GM13977 (cell line): ENCODE measurements at regions not wholly inside any gene's neighbourhood (a gene's known extent, or its start where the extent isn't known, plus 50 kb on each side); places are given as distances from the start of the nearest gene placed in this dataset.
"Not testable (repeated sequence)": the region's sequence is repeated elsewhere in the genome, so short reads cannot be mapped to it uniquely, and the experiment has no call there.

Experiments
- DNase-seq: peaks from one replicate; pipeline ENCODE4 v3.0.0; 2012; ENCODE audit warnings: low spot score
- CTCF ChIP-seq: IDR thresholded peaks from 2 replicates; pipeline ENCODE4 v1.5.1; 2012; ENCODE audit warnings: mild to moderate bottlenecking, control low read depth; ENCODE audit not compliant: insufficient read depth; ENCODE audit errors: extremely low read depth, missing control alignments
- in situ Hi-C: fragments of 300-500 bp; cut with MboI; formaldehyde crosslinking; loops from one replicate; pipeline ENCODE4 v1.12.0; 2022; ENCODE audit warnings: low sequenced_read_pairs, low pct_unique_long_range_greater_than_20kb, mixed read lengths, inconsistent platforms; ENCODE audit not compliant: unreplicated experiment

DNA sequence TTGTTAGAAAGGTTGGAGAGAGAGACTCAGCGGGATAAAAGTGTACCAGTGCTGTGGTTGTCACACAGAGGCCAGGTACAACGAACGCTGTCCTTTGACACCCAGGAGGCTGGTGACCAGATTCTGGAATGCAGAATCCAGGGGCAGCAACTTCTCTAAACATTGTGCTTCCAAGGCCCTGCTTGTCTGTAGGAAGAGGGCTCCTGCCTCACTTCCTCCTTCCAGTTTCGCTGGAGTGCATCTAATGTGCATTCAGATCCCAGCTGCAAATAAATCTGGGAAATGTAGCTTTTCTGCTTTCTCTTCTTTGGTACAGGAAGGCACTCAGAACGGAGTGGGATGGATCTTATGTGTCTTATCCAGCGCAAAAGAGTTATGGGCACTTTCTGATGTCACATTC lies 171.8 kb upstream of the ATP5MC3 start:
- DNase-seq: no peak
- no peak for TF ChIP-seq CTCF
- in situ Hi-C loops: loop anchor here (25.0 kb wide), 1 partner anchor 759 kb away; the partner anchor contains the start of genes HOXD10, HOXD11 and HOXD9

DNA sequence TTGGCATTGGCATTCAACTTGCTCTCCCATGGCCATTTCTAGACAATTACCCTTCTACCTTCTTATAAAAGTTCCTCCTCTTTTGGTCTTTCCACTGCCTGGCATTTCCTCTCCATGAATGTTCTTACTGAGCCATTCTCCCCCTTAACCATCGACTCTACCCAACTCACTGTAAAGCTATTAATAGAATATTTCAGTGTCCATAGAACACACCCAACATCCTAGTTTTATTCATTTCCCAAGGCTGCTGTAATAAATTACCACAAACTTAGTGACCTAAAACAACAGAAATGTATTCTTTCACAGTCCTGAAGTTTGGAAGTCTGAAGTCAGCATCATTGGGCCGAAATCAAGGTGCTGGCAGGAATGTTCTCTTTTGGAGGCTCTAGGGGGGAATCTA lies 170.0 kb upstream of the ATP5MC3 start:
- TF ChIP-seq CTCF: no peak
- no peak for DNase-seq
- in situ Hi-C loops: loop anchor here (25.0 kb wide), 1 partner anchor 761 kb away; the partner anchor contains the start of genes HOXD10, HOXD11 and HOXD9

- in situ Hi-C loops: loop anchor here (25.0 kb wide), 1 partner anchor 762 kb away; the partner anchor contains the start of genes HOXD10, HOXD11 and HOXD9
Observed at GRCh38 chr2:175350105-175350504, 168.6 kb upstream of the ATP5MC3 start.

GRCh38 chr2:175342085-175342484 lies 160.6 kb upstream of the ATP5MC3 start:
- in situ Hi-C loops: no loop called here
- DNase-seq: no peak
- no peak for TF ChIP-seq CTCF

More at GRCh38 chr2:175350105-175350504, 168.6 kb upstream of the ATP5MC3 start:
- DNase-seq: no peak
- TF ChIP-seq CTCF: no peak

DNA sequence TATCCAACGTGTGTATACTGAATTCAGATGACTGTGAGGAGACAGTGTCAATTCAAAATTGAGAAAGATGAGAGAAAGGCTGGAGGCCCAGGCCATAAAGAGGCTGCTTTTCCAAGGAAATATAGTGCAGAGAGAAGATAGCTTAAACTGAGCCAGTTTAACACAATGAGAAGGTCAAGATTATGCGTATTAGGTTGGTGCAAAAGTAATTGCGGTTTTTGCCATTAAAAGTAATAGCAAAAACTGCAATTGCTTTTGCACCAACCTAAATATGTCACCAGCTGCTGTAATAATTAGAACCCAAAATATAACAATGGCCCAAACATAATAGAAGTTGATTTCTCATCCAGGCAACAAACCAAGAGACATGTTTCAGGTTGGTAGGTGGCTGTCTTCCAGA lies 148.7 kb upstream of the ATP5MC3 start:
- no peak for TF ChIP-seq CTCF
- in situ Hi-C loops: no loop called here
- DNase-seq: no peak

GRCh38 chr2:175326801-175327200 lies 145.3 kb upstream of the ATP5MC3 start:
- no peak for TF ChIP-seq CTCF
- DNase-seq: no peak
- in situ Hi-C loops: no loop called here

DNA sequence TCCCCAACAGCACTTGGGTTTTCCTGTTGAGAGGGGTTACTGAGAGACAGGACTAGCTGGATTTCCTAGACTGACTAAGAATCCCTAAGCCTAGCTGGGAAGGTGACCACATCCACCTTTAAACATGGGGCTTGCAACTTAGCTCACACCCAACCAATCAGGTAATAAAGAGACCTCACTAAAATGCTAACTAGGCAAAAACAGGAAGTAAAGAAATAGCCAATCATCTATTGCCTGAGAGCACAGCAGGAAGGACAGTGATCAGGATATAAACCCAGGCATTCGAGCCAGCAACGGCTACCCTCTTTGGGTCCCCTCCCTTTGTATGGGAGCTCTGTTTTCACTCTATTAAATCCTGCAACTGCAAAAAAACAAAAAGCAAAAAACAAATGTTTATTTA lies 144.7 kb upstream of the ATP5MC3 start:
- in situ Hi-C loops, DNase-seq: not testable (repeated sequence)
